ENCODE measurements at regions not wholly inside any gene's neighbourhood (a gene's known extent, or its start where the extent isn't known, plus 50 kb on each side); places are given as distances from the start of the nearest gene placed in this dataset.
"Not testable (repeated sequence)": the region's sequence is repeated elsewhere in the genome, so short reads cannot be mapped to it uniquely, and the experiment has no call there.

- not testable (repeated sequence) for TF ChIP-seq CTCF (IDR thresholded peaks at IDR 0.05; ENCODE audit: low read depth, low read length); MAX (IDR thresholded peaks at IDR 0.05; ENCODE audit: low read depth, low read length); POLR2A (IDR thresholded peaks at IDR 0.05; ENCODE audit: extremely low read depth, insufficient read length)
Measured at GRCh38 chr20:25932806-25933205, 236.2 kb upstream of the ZNF337 start.
